ENCODE measurements at regions not wholly inside any gene's neighbourhood (a gene's known extent, or its start where the extent isn't known, plus 50 kb on each side); places are given as distances from the start of the nearest gene placed in this dataset.

GRCh38 chr11:103637831-103638230 is 398.6 kb upstream of the DDI1 start:
- H3K27me3 ChIP-seq (replicated peaks) = no peaks in the 10 kb centered on the region
- no peak for TF ChIP-seq CTCF (IDR thresholded peaks at IDR 0.05; ENCODE audit: low read depth, low read length, missing control alignments)
- DNase-seq = no peak
- H3K4me3 ChIP-seq (ENCODE audit: low read depth, low read length) = no peak overlapping the region
- no peaks in the 10 kb centered on the region for H3K36me3 ChIP-seq (replicated peaks)
- H3K27ac ChIP-seq = no peak overlapping the region
- in situ Hi-C loops (cut with HindIII; ENCODE audit: low pct_ligation_motif_present, low sequenced_read_pairs) = no loop called here

- Histone ChIP-seq H3K36me3 (replicated peaks) (no peaks in the 10 kb centered on the region), H3K27ac (no peak overlapping the region), H3K27me3 (replicated peaks) (no peaks in the 10 kb centered on the region), H3K4me3 (ENCODE audit: low read depth, low read length) (no peak overlapping the region)
- no peak for DNase-seq
- in situ Hi-C loops (cut with HindIII; ENCODE audit: low pct_ligation_motif_present, low sequenced_read_pairs) = no loop called here
- no peak for TF ChIP-seq CTCF (IDR thresholded peaks at IDR 0.05; ENCODE audit: low read depth, low read length, missing control alignments)
Observed at GRCh38 chr11:103644676-103645075, 391.8 kb upstream of the DDI1 start.

- Histone ChIP-seq H3K4me3 (ENCODE audit: low read depth, low read length) (no peak overlapping the region), H3K27me3 (replicated peaks) (no peaks in the 10 kb centered on the region), H3K27ac (no peak overlapping the region), H3K36me3 (replicated peaks) (no peaks in the 10 kb centered on the region)
- no peak for TF ChIP-seq CTCF (IDR thresholded peaks at IDR 0.05; ENCODE audit: low read depth, low read length, missing control alignments)
- in situ Hi-C loops (cut with HindIII; ENCODE audit: low pct_ligation_motif_present, low sequenced_read_pairs) = no loop called here
- DNase-seq = no peak
Observed at GRCh38 chr11:103648054-103648453, 388.4 kb upstream of the DDI1 start.

GRCh38 chr11:103648670-103649400 is 387.6 kb upstream of the DDI1 start:
- peak; percentile 50 for DNase-seq
- no peaks in the 10 kb centered on the region for H3K27me3 ChIP-seq (replicated peaks)
- no peak overlapping the region for H3K4me3 ChIP-seq (ENCODE audit: low read depth, low read length)
- no peaks in the 10 kb centered on the region for H3K36me3 ChIP-seq (replicated peaks)
- in situ Hi-C loops (cut with HindIII; ENCODE audit: low pct_ligation_motif_present, low sequenced_read_pairs) = no loop called here
- H3K27ac ChIP-seq = no peak overlapping the region
- TF ChIP-seq CTCF (IDR thresholded peaks at IDR 0.05; ENCODE audit: low read depth, low read length, missing control alignments) = no peak

GRCh38 chr11:103649401-103649895 is 387.0 kb upstream of the DDI1 start:
- TF ChIP-seq CTCF (IDR thresholded peaks at IDR 0.05; ENCODE audit: low read depth, low read length, missing control alignments) = no peak
- H3K36me3 ChIP-seq (replicated peaks) = no peaks in the 10 kb centered on the region
- no peak overlapping the region for H3K27ac ChIP-seq
- no peak for DNase-seq
- no peak overlapping the region for H3K4me3 ChIP-seq (ENCODE audit: low read depth, low read length)
- H3K27me3 ChIP-seq (replicated peaks) = no peaks in the 10 kb centered on the region
- in situ Hi-C loops (cut with HindIII; ENCODE audit: low pct_ligation_motif_present, low sequenced_read_pairs) = no loop called here

GRCh38 chr11:103650330-103650729 is 386.1 kb upstream of the DDI1 start:
- Histone ChIP-seq H3K27ac (no peak overlapping the region), H3K4me3 (ENCODE audit: low read depth, low read length) (no peak overlapping the region), H3K27me3 (replicated peaks) (no peaks in the 10 kb centered on the region), H3K36me3 (replicated peaks) (no peaks in the 10 kb centered on the region)
- no peak for TF ChIP-seq CTCF (IDR thresholded peaks at IDR 0.05; ENCODE audit: low read depth, low read length, missing control alignments)
- no peak for DNase-seq
- in situ Hi-C loops (cut with HindIII; ENCODE audit: low pct_ligation_motif_present, low sequenced_read_pairs) = no loop called here
